ENCODE measurements at regions not wholly inside any gene's neighbourhood (a gene's known extent, or its start where the extent isn't known, plus 50 kb on each side); places are given as distances from the start of the nearest gene placed in this dataset.
"Not testable (repeated sequence)": the region's sequence is repeated elsewhere in the genome, so short reads cannot be mapped to it uniquely, and the experiment has no call there.

DNA sequence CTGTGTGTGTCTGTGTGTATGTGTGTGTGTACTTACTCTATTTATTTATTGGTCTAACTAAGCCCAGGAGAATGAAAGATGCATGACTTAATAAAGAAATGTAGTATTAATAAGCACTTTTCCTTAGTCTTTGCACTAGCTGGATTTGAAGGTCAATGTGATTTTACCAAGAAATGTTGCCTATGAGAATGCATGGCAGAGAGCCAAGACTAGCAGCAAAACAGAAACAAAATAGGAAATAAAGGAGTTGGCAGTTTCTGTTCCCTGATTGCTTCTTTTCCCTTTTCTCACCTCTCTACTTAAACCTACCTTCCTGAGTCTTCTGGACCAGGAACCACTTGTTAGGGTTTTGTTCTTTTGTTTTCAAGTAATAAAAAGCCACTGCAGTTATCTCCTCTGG is 286.1 kb downstream of the KCTD12 start:
- DNase-seq = no peak

DNA sequence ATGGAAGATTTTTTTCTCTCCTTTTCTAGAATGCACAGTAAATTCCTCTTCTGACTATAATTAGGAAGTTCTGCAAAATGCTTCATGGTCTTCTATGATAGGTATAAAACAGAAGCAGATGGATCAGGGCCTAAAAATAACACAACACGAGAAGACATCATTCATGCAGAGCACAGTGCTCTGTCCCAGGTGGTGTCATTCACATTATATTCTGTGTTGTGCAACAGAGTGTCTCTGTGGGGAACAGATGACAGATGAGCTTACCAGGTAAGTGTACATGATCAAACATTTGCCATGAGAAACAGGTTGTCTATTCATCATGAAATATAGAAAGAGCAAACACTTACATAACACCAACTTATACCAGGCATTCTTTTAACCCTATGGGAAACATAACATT is 288.3 kb downstream of the KCTD12 start:
- DNase-seq = no peak

DNA sequence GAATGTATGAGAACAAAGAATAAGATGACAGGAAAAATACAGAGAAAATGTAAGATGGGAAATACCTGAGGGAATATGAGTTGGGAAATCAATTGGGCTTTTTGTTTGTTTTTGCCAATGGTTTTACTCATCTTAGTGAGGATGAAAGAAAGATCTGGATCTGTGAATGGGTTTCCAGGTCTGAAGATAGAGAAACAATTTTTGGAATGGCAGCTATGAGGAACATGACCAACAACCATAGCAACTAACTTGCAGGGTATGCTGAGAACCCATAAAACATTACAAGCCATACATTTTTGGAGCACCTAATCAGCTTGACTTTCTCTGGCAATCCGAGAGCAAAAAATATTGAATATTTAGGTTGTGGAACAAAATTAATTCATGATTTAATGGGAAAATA is 290.0 kb downstream of the KCTD12 start:
- no peak for DNase-seq

DNA sequence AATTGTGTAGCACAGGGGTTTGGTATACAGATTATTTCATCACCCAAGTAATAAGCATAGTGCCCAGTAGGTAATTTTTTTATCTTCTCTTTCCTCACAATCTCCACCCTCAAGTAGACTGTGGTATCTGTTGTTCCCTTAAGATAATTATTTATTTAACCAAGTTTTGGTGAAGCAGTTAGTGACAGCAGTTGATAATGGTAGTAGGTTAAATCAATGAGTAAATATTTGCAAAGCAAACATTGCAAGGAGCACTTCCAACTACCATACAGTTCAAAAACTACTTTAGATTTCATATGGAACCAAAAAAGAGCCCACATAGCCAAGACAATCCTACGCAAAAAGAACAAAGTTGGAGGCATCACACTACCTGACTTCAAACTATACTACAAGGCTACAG is 291.8 kb downstream of the KCTD12 start:
- DNase-seq = no peak

DNA sequence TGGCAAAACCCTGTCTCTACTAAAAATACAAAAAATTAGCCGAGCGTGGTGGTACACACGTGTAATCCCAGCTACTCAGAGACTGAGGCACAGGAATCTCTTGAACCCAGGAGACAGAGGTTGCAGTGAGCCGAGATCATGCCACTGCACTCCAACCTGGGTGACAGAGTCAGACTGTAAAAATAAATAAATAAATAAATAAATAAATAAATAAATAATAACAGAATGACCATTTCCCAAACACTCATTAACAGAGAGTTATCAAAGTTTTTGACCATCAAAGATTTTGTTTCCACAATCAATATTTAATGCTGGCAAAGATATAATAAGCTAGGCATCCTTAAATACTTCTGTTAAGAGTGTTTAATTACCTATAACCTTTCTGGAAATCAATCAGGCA is 299.4 kb downstream of the KCTD12 start:
- DNase-seq = no peak

DNA sequence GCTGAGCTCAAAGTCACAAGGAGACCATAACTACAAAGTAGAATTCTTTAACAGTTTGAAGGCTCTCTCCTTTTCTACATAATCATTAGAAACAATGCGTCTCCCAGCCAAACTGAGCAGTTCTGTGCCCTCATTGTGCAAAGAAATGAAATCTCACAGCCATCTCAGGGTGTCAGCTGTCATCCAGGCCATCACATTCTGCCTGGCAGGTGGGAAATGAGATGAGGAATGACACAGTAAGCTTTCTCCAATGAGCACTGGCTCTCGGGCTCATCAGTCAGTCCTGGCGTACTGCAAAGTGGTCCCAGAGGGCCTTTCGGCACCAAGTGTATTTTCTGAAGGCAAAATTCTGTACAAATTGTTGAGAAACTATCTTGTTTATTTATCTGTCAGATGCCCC is 306.5 kb downstream of the KCTD12 start:
- no peak for DNase-seq

DNA sequence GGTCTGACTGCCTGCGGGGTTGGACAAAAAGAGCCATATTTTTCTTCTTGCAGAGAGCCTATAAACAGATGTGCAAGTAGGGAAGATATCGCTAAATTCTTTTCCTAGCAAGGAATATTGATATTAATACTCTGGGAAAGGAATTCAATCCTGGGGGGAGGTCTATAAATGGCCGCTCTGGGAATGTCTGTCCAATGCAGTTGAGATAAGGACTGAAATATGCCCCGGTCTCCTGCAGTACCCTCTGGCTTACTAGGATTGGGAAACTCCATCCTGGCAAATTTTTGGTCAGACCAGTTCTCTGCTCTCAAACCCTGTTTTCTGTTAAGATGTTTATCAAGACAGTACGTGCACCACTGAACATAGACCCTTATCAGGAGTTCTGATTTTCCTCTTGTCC is 310.6 kb downstream of the KCTD12 start:
- not testable (repeated sequence) for DNase-seq

DNA sequence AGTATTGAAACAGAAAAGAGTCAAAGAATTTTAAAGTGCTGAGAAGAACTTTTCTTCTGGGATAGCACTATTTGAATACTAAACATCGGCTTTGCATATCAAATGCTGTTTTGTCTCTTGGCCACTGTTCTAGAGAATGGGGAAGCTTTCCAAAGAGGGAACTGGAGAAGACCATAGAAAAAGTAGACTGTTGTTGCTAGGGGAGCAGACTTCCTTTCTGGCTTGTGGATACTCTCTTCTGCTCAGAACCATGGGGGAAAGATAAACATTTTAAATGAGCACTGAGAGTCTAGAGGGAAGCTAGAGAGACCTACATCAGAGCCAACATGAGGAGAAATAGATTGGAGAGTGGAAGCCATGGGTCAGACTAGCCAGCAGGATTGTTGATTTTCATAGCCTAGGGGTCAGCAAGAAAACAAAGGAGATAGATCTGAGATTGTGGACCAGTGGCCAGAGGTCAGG is 315.7 kb downstream of the KCTD12 start:
- no peak for DNase-seq

DNA sequence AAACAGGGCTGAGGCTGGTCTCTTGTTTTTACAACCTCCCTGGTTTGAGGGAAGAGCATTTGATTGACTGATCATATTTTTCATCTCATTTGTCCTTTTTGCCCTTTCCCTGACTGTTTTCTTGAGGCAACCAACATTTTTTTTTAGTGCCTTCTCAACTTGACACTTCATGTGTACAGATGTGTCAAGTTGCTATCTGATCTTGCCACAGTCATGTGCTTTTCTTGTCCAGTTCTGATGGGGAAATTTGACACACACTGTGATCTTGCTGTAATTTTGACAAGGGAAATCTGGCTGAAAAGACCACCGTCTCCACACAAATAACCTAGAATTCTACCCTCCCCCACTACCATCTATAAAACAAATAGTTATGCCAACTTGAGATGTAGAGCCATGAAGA is 329.6 kb downstream of the KCTD12 start:
- DNase-seq = no peak

DNA sequence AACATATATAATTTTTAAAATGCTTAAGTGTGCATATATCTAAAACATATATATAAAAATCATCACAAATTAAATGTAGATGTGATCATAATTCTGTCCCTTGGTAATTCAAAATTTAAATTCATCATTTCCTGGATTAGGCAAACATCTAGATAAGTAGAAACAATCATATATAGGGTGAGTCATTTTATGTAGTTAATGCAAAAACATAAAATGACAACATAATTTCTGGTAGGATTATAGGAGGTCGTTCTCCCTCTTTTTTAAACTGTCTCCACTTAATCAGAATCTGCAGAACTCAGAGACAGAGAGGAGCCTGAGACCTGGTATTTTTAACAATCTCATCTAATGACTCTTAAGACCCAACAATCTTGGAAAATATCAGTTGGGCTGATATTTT is 333.4 kb downstream of the KCTD12 start:
- no peak for DNase-seq

DNA sequence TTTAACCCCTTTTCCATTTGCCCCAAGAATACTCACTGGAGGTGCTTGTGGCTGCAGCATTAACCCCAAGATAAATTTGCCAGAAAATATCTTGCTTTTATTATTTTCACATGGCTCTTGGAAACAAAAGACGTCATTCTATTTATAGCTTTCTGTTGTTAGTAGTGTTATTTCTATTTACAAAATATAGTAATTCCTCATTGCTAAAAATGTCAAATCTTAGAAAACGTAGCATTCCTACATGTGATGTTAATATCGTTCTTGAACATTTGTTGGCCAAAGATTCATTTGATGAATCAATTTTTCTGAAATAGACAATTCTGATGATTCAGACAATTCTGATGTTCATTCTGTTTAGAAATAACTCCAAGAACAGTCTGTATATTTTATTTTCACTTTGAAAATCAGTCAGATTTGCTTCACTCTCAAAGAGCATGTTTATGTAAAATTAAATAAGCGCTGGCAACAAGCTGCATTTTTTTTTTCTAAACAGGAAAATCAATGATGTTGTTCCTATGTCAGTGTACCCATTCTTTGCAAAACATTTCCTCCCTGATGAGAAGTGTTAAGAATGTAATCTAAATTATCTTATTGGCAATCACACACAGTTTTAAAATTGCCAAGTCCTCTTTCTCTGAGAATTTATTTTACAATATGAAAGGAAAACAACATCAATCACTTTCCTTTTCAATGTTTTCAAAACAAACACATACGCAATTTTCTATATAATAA is 334.0 kb downstream of the KCTD12 start:
- DNase-seq = no peak

DNA sequence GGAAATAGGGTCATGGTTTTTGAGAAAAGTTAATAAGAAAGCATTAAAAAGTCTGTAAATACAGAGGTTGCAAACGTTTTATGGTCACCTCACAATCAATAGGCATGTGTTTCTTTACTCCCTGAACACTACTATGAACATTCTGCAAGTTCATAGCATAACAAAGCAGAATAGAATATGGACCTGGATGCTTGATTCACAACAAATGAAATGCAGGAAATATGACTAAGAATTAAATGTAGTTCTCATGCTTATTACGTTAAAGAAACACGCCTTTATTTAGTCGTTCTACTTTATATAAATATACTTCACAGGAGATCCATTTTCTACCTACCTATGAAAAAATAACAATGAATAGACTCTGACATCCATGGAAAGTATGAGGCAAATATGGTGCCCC is 344.0 kb downstream of the KCTD12 start:
- DNase-seq = no peak

DNA sequence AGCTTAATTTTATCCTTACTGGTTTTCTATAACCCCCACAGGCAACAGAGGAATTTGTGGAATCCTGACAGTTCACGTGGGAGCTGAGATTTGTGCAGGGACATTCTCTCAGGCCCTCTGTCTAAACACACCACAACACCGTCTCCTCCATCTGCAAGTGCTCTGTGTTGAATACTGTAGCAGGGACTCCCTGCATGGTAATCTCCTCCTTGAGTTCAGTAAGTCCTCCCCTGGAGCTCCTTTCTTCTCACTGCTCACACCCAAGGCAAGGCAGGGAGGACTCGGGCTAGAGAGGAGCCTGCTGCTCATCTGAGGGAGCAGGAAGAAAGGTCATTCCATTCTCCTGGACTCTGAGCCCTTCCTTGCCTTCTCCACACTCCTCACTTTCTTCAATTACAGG is 348.2 kb downstream of the KCTD12 start:
- no peak for DNase-seq

DNA sequence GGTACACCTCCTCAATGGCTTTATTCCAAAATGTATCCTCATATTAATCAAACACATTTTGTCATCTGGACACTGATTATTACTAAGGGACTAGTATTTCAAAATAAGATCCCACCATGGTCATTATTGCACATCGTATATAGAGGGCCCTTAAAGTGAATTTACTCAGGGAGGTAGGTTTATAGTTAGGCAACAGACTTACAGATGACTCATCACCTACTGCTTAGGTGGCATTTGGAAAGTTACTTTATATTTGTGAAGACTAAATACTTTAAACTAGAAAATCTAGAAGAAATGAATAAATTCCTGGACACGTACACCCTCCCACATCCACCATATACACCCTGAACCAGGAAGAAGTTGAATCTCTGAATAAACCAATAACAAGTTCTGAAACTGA is 353.0 kb downstream of the KCTD12 start:
- no peak for DNase-seq

DNA sequence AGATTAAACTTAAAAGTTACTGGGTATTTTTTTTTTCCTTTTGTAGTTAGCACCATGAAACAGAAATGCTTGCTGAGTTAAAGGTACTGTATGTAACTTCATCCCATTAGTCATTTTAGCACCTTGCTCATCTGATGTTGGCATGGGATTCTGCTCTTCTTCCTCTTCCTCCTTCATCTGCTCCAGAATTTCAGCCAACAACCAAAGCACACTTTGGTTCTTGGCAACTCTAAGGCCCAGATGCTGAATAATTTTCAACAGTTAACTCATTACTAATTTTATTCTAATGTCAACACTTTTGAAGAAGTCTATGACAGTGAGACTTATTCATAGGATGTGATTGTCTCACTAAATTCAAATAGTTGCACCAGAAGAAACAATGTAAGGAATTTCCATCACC is 359.2 kb downstream of the KCTD12 start:
- DNase-seq = no peak

DNA sequence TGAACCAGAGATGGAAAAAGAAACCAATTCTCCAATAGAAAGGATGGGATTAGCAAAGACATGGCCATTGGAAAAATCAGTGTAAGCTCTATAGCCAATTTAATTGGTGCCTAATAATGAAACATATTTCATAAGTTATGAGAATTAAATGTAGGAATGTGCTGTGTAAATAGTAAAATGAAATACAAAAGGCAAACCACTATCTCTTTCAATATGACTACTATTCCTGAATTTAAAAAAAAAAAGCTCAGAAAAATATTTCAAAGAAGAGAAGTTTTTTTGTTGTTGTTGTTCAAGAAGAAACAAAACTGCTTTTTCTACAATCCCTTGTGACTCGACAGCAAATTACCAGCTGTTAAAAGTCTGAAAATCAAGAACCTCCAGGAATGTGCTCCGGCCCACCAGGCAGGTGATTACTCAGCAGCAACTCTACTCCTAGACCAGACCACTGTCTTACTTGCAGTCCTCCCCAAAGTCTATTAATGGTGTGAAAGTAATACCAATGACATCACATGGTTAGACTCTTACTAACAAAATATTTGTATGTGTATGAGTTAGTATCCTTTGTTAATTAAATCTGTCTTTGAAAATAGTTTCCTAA is 362.4 kb downstream of the KCTD12 start:
- no peak for DNase-seq

DNA sequence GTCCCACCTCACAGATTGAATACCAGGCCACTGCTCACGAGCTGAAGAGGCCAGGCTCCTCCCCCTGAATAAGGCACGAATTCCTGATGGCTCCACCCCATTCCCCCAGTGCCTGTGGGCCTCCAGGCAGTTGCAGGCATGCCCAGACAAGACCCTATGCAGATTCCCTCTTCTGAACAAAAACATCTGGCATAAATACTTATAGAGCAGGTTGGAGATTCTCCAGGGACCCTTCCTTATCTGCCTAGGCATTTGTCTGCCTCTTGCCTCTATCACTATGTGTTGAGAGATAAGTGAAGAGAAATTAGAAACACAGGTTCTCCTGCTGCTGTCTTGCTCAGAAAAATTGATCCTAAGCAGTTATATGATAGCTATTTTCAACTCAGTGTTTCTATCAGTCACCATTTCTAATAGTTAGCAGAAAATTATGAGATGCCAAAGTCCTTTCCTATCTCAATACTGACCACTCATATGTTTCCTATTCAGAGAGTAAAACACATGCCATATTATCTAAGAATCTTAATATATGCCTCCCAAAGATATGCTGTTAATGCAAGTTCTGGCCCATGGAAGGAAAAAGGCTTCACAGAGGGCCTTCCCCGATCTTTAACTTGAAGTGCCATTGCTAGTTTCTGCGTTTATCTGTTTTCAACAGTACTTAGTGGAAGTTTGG is 364.0 kb downstream of the KCTD12 start:
- no peak for DNase-seq

DNA sequence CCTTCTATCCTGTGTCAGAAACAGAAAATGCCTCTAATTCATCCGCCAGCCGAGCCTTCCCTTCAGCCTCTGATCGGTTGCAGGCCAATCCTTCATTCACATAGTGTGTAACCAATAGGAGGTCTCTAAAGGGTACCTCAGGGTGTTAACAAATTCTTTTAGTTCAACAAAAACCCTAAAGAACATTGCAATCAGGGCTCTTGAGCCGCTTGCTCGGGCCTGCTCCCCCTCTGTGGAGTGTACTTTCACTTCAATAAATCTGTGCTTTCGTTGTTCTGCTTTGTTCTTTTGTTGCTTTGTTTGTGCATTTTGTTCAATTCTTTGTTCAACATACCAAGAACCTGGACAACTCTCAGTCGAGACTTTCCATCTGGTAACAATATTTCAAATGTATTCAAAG is 366.5 kb downstream of the KCTD12 start:
- no peak for DNase-seq

DNA sequence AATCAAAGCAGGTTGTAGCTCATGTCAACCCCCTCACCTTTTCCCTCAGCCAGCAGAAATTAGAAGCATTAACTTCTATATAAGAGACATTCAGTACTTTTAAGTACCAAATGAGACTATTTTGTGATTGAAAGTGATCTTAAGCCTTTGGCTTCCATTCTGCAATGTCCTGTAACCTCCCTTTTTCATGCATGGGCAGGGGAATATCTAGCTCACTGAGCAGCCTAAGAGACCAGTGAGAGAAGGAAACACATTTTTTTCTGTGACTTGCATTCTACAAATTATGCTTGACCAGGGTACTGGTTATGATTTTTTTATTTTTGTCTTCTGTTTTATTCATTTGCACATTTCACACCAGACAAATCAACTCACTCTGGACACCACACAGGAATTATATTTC is 369.6 kb downstream of the KCTD12 start:
- DNase-seq = no peak

DNA sequence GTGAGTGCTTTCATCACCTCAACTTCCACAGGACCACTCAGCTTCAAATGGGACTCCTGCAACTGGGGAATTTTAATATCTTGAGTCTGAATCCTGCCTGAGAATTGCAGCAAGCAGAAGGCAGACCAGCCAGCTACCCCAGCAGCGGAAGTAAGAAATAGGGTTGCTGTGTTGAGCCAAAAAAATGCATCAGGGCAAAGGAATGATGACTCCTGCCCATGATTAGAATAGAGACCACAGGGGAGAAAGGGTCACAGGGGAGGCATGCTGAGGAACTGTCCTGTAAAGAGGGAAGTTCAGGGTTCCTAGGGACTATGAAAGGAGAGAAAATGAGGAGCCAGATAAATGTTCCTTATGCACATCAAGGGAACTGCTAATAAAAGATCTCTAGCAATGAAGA is 370.2 kb downstream of the KCTD12 start:
- no peak for DNase-seq

DNA sequence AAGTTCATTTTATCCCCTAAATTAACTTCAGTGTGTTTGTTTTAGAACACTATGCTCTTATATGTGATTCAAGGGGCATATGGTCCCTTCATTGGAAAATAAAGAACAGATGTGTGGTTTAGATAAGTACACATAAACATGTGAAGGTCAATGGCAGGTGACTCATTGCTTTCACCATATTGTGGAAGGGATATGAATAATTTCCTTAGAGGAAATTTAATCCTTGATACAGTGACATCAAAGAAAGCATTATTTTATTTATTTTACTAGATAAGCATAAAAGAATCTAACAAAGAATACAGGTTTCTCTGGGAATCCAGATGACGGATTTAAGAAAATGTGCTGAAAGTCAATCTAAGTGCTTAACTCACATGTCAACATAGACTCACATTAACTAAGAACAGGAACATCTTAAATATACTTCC is 373.5 kb downstream of the KCTD12 start:
- DNase-seq = no peak

DNA sequence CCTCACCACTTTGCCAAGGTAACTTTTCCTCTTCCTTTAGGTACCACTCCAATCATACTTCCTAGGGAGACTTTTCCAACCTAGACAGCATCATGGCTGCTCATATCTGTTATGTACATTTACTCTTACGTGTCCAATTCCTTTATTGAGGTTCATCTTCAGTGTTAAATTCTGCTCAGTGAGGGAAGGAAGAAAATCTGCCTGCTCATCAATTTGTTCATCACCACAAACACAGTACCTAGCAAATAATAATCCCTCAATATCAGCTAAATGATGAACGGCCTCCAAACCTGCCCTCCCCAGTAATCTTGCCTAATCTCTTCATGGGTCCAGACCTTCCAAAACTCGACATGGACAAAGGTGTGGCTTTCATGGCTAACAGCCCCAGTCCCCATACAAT is 380.8 kb downstream of the KCTD12 start:
- no peak for DNase-seq

DNA sequence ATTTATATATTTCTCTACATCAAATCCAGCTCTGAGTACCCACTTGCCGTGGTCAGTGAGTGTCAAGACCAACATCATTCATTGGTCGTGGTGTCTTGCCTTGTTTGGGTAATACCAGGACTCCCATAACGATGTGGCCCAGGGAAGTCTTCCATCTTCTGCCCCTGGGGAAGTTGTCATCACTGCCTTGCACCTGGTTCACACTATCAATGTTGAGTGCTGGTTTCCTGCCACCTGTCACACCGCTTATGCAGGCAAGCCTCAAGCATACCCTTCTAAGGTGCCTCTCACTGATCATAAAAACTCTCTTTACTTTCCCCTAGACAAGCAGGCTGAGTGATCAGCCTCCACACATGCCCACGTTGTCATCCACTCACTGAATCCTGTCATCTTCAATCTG is 382.4 kb downstream of the KCTD12 start:
- no peak for DNase-seq

DNA sequence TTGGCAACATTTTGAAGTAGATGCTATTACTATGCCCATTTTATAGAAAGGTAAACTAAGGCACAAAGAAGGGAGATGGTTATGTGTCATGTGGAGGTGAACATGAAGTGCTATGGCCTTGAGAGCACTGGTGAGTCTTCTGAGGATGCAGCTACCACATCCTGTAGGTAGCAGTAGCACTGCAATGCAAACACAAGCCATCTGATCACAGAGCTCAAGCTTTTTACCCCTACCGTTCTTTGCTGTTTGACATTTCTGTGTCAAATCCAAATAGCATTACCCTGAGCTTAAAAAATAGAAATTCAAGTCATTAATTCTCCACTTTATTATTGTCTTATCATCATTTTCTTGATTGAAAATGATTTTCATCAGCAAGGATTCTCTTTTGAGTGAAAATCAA is 382.9 kb downstream of the KCTD12 start:
- no peak for DNase-seq

DNA sequence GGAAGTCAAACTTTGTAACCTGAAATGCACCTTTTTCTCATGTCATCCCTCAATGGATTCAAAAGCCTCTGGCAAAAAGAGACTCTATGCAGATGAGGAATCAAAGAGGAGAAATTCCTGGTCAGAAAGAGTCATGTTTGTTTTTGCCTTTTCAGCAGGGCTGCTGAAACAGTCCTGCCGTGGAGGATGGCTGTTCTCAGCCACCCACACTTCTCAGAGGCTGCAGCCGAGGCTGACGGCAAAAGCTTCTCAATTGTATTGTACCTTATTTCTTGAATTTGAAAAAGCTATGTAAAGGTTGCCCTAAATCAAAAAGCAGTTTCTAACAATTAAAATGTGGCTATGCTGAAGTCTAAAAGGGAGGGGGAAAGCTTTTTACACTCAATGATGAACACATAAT is 385.3 kb downstream of the KCTD12 start:
- DNase-seq = no peak

Data from DMS79 (cell line).